D341Med (cell line): ENCODE measurements at regions not wholly inside any gene's neighbourhood (a gene's known extent, or its start where the extent isn't known, plus 50 kb on each side); places are given as distances from the start of the nearest gene placed in this dataset.

Experiments
- DNase-seq: peaks from one replicate; pipeline ENCODE4 v3.0.0; 2012; ENCODE audit warnings: low spot score

DNA sequence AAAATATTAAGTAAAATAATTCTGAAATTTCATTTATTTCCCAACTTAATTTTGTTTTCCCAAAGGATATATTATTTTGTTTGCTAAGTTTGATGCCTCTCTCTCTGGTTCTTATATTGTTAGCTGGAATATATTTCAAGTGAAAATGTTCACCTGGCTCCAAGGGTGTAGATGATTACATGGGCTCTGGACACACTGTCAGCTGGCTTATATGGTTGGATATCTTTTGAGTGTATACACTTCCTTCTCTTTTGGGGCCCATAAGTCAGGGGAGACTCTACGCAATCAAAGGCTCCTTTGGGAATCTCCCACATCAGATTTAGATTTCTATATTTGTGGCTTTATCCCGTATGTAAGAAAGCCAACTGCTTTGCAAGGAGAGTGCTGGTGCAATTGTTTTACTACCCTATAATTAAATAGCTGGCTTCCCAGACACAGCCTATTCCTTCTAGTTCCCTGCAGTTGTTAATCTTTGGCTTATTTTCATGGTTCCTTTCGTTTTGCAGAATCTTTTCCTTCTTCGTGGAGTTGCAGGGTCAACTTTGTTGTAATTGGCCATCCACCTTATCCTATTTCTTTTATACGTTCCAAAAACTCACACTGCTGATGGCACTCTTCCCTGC lies 225.7 kb downstream of the DPH6 start:
- no peak for DNase-seq

GRCh38 chr15:35319354-35319753 lies 226.6 kb downstream of the DPH6 start:
- DNase-seq: no peak

GRCh38 chr15:35317217-35317616 lies 228.7 kb downstream of the DPH6 start:
- DNase-seq: no peak

DNA sequence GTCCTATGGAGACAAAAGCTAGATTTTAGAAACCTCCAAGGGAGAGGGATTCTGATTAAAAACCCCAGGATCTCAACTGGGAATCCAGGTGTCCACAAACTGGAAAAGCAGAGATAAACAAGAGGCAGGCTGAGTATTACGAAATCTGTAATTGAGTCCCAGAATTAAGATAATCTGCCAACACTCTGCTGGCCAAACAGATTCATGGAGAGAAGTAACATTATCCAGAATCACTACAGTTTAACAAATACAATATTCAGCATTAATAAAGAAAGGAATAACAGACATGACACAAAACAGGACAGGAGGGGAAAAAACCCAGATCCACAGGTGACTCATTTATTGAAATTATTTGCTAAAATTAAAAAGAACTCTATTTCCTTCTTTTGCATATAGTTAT lies 227.2 kb upstream of the NANOGP8 start:
- no peak for DNase-seq

DNA sequence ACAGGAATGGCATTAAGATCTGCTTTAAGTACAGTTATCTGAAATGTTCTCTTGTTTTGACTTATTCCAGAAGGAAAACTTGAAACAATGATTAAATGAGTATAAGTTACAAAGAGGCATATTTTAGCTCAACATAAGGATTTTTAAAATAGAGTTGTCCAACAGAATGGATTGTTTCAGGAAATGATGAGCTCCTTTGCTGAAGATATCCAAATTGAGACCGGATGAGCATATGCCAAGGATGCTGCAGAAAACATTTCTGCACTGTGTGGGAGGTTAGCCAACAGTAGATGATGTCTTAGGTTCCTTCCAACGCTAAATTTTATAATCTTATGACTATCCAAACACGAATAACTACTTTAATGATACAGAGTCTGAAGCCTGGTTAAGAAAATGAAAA lies 226.5 kb upstream of the NANOGP8 start:
- no peak for DNase-seq

DNA sequence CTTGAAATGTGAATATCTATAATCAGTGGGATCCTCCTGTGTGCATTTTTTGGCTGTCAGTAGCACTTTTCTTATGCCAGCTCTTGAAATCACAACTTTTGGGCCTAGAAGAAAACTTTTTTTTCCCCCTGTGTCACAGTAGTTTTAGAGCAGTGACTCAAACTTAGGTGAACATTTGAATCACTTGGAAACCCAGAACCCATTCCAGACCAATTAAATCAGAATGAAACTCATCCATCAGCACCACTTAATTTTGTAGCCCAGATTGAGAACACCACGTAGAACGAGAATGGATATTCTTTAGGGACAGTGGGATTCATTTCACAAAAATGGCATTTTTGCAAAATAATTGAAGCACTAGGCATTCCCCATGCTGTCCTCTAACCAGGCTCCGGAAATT lies 224.8 kb upstream of the NANOGP8 start:
- no peak for DNase-seq

GRCh38 chr15:35308802-35309201 lies 223.7 kb upstream of the NANOGP8 start:
- DNase-seq: no peak

DNA sequence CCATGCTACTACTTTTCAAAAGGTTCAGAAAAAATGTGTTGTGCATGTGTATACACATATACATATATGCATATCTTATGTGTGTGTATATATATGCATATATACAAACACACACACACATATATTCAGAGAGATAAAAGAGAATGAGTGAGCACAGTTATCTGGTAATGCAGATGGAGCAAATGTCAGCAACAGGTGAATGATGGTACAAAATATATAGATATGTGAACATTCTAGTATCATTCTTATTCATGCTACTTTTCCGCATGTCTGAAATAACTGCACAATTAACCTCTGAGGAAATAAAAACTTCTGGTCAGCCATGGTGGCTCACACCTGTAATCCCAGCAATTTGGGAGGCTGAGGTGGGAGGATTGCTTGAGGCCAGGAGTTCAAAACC lies 222.6 kb upstream of the NANOGP8 start:
- DNase-seq: no peak

- no peak for DNase-seq
Observed at GRCh38 chr15:35307026-35307425, 221.9 kb upstream of the NANOGP8 start.

GRCh38 chr15:35306361-35306981 lies 221.4 kb upstream of the NANOGP8 start:
- DNase-seq: no peak

DNA sequence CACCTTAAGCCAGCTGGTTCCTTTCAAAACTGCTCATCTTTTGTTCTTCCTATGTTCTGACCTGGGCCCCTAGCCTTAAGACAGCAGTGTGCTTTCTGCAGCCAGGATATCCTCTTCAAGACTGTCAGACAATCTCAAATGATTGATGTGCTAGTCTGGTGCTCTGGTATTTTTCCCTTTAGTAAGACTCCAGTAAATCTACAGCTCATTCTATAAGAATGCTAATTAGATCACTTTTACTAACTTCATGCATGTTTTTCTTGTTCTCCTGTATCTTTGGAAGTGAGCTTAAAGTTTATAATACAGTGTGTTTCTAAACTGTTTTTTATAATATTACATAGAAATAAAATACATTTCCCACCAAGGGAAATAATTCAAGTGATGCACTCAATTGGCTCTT lies 220.9 kb upstream of the NANOGP8 start:
- DNase-seq: no peak

DNA sequence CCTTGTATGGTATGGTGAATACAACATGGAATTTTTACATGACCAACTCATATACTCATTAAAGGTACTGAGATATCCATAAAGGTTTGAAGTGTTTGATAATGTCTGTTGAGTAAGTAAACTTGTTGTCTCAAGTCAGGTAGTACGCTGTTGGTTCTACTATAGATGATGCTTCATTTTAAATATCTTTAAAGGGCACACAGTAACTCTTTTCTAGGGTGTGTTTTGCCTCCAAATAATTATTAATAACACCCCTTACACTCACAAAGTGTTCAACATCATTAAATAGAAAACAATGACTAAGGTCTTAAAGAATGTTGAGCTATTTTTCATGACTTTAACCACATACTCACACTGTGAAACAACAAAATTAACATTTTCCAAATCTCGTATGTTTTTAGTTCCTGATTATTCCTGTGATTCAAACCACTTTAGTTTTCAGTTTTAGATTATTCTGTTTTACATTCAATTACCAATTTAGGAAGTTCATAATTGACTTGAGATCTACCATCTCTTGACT lies 220.0 kb upstream of the NANOGP8 start:
- DNase-seq: no peak

DNA sequence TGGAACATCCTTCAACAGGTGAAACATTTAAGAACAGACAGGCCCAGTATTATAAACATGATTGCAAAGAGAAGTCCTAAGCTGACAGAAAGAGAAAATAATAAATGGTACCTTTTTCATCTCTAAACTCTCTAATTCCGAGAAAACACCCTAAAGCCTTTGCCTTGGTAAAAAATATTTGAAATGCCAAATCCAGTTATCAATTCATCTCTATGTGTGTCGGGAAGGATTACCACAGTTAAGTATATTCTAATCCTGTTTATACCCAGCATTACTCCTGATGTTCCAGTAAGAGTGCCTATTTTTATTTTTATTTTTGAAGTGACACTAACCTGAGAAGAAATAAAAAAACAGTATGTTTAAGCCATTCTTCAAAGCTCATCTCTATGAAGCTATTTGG lies 219.3 kb upstream of the NANOGP8 start:
- no peak for DNase-seq

GRCh38 chr15:35302334-35302733 lies 217.2 kb upstream of the NANOGP8 start:
- DNase-seq: no peak

DNA sequence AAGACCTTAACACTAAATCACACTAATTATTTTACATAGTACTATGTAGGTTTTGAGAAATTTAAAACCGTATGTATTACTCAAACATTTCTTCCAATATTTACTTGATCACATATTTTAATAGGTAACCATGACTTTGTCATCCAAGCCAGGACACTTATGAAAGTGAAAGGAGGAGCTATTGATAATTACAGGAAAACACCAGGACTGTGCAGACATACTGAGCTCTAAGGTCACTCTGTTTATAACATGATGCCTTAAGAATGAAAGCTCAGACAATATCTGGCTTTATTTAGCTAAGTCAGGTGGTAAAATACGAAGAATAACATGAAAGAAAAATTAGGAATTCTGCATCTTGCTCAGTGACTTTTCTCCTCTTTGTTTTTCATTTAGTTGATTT lies 216.0 kb upstream of the NANOGP8 start:
- DNase-seq: no peak

- no peak for DNase-seq
Observed at GRCh38 chr15:35299059-35299735, 214.1 kb upstream of the NANOGP8 start.

GRCh38 chr15:35298509-35298908 lies 213.4 kb upstream of the NANOGP8 start:
- DNase-seq: no peak

DNA sequence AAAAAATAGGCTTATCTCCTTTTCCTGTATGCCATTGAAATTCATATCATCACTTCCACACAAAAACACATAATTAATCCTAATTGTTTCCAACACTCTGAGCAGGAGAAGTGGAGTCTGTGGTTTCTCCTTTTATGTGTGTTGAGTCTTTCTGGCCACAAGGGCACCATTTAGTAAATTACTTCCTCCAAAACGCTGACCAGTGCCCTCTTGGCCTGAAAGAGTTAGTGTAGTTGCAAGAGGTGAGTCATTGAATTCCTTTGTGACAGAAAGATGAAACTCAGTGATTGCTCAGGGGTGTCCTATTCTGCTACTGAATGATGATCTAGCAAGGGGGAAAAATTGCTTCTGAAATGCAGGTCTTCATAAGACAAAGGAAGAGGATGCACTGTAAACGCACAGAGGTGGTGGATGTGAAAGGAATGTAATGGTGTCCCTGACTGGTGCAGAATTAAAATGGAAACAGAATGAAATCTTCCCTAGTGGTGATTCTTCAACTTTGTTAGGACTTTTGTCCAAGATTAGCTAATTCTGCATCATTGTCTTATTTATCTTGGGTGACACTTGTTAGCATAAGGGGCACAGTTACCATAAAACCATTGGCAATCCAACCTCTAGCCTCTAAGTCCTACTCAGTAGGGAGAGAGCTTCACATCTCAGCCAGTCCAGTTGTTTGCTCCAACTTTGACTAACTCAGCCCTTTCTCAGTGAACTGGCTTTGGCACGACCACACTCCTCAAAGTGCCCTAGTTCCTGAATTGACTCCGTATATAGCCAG lies 208.4 kb upstream of the NANOGP8 start:
- DNase-seq: no peak

DNA sequence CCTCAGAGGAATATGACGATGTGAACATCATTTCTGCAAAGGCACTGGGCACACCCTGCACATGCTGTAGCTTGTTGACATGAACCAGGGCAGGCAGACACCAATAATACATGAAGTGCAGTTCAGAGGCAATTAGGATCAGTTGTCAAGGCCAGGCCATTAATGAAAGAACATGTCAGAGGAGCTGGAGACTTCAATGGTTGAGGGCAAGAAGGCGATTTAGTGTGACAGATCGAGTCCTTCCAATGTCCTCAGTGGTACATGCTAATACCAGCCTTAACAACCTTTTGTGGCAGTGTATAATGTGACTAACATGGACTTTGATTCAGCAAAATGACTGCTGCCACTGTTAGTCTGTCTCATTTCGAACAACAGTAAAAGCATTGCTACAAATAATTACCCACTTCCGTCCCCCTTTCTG lies 205.2 kb upstream of the NANOGP8 start:
- no peak for DNase-seq

- DNase-seq: peak; percentile 55
Observed at GRCh38 chr15:35289024-35289617, 204.0 kb upstream of the NANOGP8 start.

DNA sequence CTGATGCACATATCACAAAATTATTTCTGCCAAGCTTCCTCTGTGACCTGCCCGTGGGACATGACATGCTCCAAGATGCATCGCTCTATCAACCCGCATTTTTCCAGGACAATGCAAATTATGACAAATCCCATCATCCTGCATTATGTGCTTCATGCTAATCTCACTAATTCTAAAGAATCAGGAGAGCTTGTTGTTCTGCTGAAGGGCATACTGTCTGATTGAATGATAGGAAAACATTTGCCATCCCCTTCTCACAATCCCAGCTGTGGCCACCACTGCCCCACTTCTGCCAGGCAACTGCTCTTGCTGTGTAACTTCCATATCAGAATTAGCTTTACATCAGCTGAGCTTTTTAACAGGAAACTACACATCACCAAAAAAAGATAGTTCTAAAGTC lies 203.5 kb upstream of the NANOGP8 start:
- no peak for DNase-seq

DNA sequence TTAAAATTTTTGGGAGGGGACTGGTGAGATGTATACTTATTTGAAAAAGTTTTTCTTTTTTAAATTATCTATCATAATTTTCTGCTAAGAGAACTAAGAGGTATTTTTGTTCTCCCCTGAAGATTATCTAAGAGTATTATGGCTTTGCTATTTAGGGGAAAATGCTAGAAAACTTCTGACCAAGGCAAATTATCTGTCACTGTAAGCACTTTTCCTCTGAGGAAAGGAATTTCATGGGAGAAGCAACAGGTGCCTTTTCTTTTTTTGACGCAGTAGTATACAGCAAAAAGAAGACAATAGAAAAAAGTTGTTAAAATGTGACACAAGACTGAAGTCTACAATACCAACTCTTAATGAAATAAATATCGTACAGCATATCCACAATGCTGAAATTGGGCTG lies 201.6 kb upstream of the NANOGP8 start:
- DNase-seq: no peak
